BE2C (cell line): ENCODE measurements at regions not wholly inside any gene's neighbourhood (a gene's known extent, or its start where the extent isn't known, plus 50 kb on each side); places are given as distances from the start of the nearest gene placed in this dataset.

ENCODE experiments used
- DNase-seq: peaks from one replicate; pipeline ENCODE4 v3.0.0-alpha.2; 2020
- H3K27me3 ChIP-seq: fragments of 250-450 bp; sonication (Bioruptor Pico); 2 replicates; pipeline ENCODE4 v1.5.1; 2020; ENCODE audit warnings: mild to moderate bottlenecking
- H3K36me3 ChIP-seq: fragments of 250-450 bp; sonication (Bioruptor Pico); 2 replicates; pipeline ENCODE4 v1.5.1; 2020; ENCODE audit warnings: mild to moderate bottlenecking
- H3K4me1 ChIP-seq: fragments of 250-450 bp; sonication (Bioruptor Pico); 2 replicates; pipeline ENCODE4 v1.5.1; 2020
- H3K4me3 ChIP-seq: 2 replicates; pipeline ENCODE4 v1.5.1; 2011; ENCODE audit warnings: low read depth, low read length
- H3K9me3 ChIP-seq: fragments of 250-450 bp; sonication (Bioruptor Pico); 2 replicates; pipeline ENCODE4 v1.5.1; 2020
- TF ChIP-seq, protein P1 (sequence below): IDR thresholded peaks from 2 replicates; pipeline ENCODE4 v1.5.1; 2012; ENCODE audit warnings: mild to moderate bottlenecking, low read depth, low read length

- TF ChIP-seq, protein P1, sequence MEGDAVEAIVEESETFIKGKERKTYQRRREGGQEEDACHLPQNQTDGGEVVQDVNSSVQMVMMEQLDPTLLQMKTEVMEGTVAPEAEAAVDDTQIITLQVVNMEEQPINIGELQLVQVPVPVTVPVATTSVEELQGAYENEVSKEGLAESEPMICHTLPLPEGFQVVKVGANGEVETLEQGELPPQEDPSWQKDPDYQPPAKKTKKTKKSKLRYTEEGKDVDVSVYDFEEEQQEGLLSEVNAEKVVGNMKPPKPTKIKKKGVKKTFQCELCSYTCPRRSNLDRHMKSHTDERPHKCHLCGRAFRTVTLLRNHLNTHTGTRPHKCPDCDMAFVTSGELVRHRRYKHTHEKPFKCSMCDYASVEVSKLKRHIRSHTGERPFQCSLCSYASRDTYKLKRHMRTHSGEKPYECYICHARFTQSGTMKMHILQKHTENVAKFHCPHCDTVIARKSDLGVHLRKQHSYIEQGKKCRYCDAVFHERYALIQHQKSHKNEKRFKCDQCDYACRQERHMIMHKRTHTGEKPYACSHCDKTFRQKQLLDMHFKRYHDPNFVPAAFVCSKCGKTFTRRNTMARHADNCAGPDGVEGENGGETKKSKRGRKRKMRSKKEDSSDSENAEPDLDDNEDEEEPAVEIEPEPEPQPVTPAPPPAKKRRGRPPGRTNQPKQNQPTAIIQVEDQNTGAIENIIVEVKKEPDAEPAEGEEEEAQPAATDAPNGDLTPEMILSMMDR: no peak
- Histone ChIP-seq H3K4me1 (no peaks in the 10 kb centered on the region), H3K9me3 (no peaks in the 10 kb centered on the region; the same call in none of the 2 replicates), H3K4me3 (no peak overlapping the region), H3K36me3 (no peaks in the 10 kb centered on the region), H3K27me3 (no peaks in the 10 kb centered on the region)
- DNase-seq: no peak
Measured at GRCh38 chr21:35252831-35253230, 203.7 kb upstream of the RUNX1 start.

DNA sequence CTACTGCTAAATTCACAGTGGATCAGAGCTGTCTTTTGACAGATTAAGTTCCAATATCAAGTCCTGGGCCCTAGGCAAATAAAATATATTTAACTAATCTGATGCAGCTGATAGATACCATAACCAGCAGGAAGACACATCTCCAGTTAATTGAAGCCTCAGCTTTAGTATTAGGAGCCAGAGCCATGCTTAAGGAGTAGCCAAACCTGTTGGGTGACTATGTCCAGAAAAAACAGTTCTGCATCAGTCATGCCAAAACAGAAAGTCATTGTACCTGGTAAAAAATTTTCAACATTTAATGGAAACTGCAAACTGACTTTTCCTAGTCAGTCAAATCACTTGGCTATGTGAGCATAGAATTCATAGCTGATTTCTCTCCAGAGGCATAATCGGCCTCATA lies 200.5 kb upstream of the RUNX1 start:
- Histone ChIP-seq H3K27me3 (no peaks in the 10 kb centered on the region), H3K36me3 (no peaks in the 10 kb centered on the region), H3K4me3 (no peak overlapping the region), H3K9me3 (no peaks in the 10 kb centered on the region; the same call in none of the 2 replicates), H3K4me1 (no peaks in the 10 kb centered on the region)
- TF ChIP-seq, protein P1: no peak
- DNase-seq: no peak

DNA sequence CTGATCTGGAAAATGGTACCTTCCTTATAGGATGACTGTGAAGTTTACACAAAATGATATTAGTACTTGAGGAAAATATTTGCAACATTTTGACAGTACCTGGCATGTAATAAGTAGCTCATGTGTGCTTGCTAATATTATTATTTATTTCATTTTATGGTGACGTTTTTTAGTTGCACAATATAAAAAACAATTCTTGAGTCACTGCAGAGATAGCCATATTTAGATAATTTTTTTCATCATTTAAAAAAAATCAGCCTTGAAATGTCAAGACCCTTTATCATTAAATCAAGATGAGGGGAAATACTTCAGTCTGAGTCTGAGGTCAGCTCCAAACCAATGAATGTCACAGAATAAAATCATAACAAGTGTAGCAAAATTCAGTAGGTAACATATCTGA lies 196.8 kb upstream of the RUNX1 start:
- Histone ChIP-seq H3K27me3 (no peaks in the 10 kb centered on the region), H3K9me3 (no peaks in the 10 kb centered on the region; the same call in none of the 2 replicates), H3K4me3 (no peak overlapping the region), H3K4me1 (no peaks in the 10 kb centered on the region), H3K36me3 (no peaks in the 10 kb centered on the region)
- DNase-seq: no peak
- TF ChIP-seq, protein P1: no peak

- no peaks in the 10 kb centered on the region for H3K4me1 ChIP-seq
- no peaks in the 10 kb centered on the region for H3K36me3 ChIP-seq
- no peak for DNase-seq
- no peak overlapping the region for H3K4me3 ChIP-seq
- H3K27me3 ChIP-seq: no peaks in the 10 kb centered on the region
- H3K9me3 ChIP-seq: no peaks in the 10 kb centered on the region; the same call in none of the 2 replicates
- TF ChIP-seq, protein P1: no peak
Measured at GRCh38 chr21:35244514-35244913, 195.4 kb upstream of the RUNX1 start.

GRCh38 chr21:35243171-35243570 lies 194.1 kb upstream of the RUNX1 start:
- TF ChIP-seq, protein P1: no peak
- no peaks in the 10 kb centered on the region for H3K4me1 ChIP-seq
- H3K9me3 ChIP-seq: no peaks in the 10 kb centered on the region; the same call in 1 of the 2 replicates
- no peak overlapping the region for H3K4me3 ChIP-seq
- no peak for DNase-seq
- H3K36me3 ChIP-seq: no peaks in the 10 kb centered on the region
- H3K27me3 ChIP-seq: no peaks in the 10 kb centered on the region

DNA sequence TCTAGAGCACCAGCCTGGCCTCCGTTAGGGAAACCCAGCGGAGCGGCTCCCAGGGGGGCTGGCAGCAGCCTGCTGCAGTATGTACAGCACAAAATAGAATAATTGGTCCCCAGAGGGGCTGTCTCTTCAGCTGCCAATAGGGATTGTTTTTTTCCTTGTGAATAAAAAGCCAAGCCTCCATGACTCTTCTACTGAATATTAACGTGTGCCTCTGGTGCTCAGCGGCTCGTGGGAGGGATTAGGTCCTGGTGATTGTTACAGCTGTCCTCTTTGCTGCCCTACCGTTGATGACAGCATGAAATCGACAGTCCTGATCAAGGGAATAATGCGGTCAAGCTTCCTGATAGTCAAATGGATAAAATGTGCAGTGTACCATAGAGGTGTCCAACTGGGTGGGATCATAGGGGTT lies 190.7 kb upstream of the RUNX1 start:
- TF ChIP-seq, protein P1: no peak
- DNase-seq: no peak
- Histone ChIP-seq H3K9me3 (no peaks in the 10 kb centered on the region; the same call in 1 of the 2 replicates), H3K36me3 (no peaks in the 10 kb centered on the region), H3K4me1 (no peaks in the 10 kb centered on the region), H3K4me3 (no peak overlapping the region), H3K27me3 (no peaks in the 10 kb centered on the region)
